ENCODE measurements at regions not wholly inside any gene's neighbourhood (a gene's known extent, or its start where the extent isn't known, plus 50 kb on each side); places are given as distances from the start of the nearest gene placed in this dataset.

DNA sequence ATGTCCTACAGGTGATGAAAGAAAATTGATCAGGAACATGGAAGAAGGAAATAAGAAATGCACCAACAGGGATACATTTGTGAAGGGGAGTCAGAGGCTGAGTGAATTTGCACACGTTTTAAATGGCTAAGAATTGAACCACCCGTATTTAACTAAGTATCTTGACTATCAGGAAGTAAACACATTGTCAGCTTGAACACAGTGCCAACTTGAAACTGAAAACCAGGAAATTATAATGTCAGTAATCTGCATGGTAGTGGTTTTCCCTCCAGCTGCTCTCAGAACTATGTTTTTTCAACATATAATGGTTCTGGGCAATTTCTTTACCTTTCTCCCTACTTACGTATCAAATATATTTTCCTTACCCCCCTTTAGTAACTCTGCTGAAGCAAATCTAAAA lies 366.5 kb upstream of the POU3F2 start:
- TF ChIP-seq NR2F1 (conservative IDR thresholded peaks at IDR 0.05), result no peak
- TF ChIP-seq GABPA (IDR thresholded peaks at IDR 0.05; ENCODE audit: low read depth), result no peak
- no peak for TF ChIP-seq ESRRA (IDR thresholded peaks at IDR 0.05; ENCODE audit: low read length)
- TF ChIP-seq POLR2A (IDR thresholded peaks at IDR 0.05; ENCODE audit: low read depth, low read length), result no peak
- TF ChIP-seq, protein P1, sequence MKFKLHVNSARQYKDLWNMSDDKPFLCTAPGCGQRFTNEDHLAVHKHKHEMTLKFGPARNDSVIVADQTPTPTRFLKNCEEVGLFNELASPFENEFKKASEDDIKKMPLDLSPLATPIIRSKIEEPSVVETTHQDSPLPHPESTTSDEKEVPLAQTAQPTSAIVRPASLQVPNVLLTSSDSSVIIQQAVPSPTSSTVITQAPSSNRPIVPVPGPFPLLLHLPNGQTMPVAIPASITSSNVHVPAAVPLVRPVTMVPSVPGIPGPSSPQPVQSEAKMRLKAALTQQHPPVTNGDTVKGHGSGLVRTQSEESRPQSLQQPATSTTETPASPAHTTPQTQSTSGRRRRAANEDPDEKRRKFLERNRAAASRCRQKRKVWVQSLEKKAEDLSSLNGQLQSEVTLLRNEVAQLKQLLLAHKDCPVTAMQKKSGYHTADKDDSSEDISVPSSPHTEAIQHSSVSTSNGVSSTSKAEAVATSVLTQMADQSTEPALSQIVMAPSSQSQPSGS (IDR thresholded peaks at IDR 0.05; ENCODE audit: low read length), result no peak
- no peak for TF ChIP-seq YY1 (IDR thresholded peaks at IDR 0.05; ENCODE audit: low read depth, low read length)
- TF ChIP-seq ZNF274 (IDR thresholded peaks at IDR 0.05; ENCODE audit: insufficient read depth, insufficient read length), result no peak
- TF ChIP-seq, protein P2, sequence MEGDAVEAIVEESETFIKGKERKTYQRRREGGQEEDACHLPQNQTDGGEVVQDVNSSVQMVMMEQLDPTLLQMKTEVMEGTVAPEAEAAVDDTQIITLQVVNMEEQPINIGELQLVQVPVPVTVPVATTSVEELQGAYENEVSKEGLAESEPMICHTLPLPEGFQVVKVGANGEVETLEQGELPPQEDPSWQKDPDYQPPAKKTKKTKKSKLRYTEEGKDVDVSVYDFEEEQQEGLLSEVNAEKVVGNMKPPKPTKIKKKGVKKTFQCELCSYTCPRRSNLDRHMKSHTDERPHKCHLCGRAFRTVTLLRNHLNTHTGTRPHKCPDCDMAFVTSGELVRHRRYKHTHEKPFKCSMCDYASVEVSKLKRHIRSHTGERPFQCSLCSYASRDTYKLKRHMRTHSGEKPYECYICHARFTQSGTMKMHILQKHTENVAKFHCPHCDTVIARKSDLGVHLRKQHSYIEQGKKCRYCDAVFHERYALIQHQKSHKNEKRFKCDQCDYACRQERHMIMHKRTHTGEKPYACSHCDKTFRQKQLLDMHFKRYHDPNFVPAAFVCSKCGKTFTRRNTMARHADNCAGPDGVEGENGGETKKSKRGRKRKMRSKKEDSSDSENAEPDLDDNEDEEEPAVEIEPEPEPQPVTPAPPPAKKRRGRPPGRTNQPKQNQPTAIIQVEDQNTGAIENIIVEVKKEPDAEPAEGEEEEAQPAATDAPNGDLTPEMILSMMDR (IDR thresholded peaks at IDR 0.05 in 2 of 3, conservative IDR thresholded peaks at IDR 0.05 in 1 of 3; ENCODE audit: control insufficient read depth in 2 of 3, extremely low read depth in 1 of 3, insufficient read depth in 1 of 3, low read depth in 3 of 3, low read length in 3 of 3), result no peak
- no peak for TF ChIP-seq USF2 (IDR thresholded peaks at IDR 0.05; ENCODE audit: borderline replicate concordance, low read depth, low read length)
- TF ChIP-seq POLR2AphosphoS5 (IDR thresholded peaks at IDR 0.05; ENCODE audit: low read length), result no peak
- TF ChIP-seq, protein P3, sequence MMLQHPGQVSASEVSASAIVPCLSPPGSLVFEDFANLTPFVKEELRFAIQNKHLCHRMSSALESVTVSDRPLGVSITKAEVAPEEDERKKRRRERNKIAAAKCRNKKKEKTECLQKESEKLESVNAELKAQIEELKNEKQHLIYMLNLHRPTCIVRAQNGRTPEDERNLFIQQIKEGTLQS (IDR thresholded peaks at IDR 0.05; ENCODE audit: borderline replicate concordance, extremely low read depth, low read depth, low read length), result no peak
- TF ChIP-seq ATF7 (IDR thresholded peaks at IDR 0.05; ENCODE audit: low read depth), result no peak
- TF ChIP-seq, protein P4, sequence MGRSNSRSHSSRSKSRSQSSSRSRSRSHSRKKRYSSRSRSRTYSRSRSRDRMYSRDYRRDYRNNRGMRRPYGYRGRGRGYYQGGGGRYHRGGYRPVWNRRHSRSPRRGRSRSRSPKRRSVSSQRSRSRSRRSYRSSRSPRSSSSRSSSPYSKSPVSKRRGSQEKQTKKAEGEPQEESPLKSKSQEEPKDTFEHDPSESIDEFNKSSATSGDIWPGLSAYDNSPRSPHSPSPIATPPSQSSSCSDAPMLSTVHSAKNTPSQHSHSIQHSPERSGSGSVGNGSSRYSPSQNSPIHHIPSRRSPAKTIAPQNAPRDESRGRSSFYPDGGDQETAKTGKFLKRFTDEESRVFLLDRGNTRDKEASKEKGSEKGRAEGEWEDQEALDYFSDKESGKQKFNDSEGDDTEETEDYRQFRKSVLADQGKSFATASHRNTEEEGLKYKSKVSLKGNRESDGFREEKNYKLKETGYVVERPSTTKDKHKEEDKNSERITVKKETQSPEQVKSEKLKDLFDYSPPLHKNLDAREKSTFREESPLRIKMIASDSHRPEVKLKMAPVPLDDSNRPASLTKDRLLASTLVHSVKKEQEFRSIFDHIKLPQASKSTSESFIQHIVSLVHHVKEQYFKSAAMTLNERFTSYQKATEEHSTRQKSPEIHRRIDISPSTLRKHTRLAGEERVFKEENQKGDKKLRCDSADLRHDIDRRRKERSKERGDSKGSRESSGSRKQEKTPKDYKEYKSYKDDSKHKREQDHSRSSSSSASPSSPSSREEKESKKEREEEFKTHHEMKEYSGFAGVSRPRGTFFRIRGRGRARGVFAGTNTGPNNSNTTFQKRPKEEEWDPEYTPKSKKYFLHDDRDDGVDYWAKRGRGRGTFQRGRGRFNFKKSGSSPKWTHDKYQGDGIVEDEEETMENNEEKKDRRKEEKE (IDR thresholded peaks at IDR 0.05), result no peak
- TF ChIP-seq EZH2 (IDR thresholded peaks at IDR 0.05; ENCODE audit: borderline replicate concordance, control insufficient read depth, low read depth, low read length), result no peak

Measured in GM12878 (cell line).